MM.1S (cell line): ENCODE measurements at regions not wholly inside any gene's neighbourhood (a gene's known extent, or its start where the extent isn't known, plus 50 kb on each side); places are given as distances from the start of the nearest gene placed in this dataset.

Experiments
- DNase-seq: peaks from one replicate; pipeline ENCODE4 v3.0.0-alpha.2; 2015
- H2AFZ ChIP-seq: fragments of 300-600 bp; sonication (generic); 2 replicates; pipeline ENCODE4 v1.6.0; 2016; ENCODE audit warnings: antibody characterized with exemption, low read length
- H3F3A ChIP-seq: fragments of 300-600 bp; sonication (generic); 2 replicates; pipeline ENCODE4 v1.6.1; 2016; ENCODE audit warnings: mild to moderate bottlenecking, antibody characterized with exemption, low read length, moderate library complexity, mixed read lengths; ENCODE audit not compliant: insufficient read depth
- H3K27ac ChIP-seq: fragments of 300-600 bp; sonication (generic); 2 replicates; pipeline ENCODE4 v1.5.1; 2016; ENCODE audit warnings: mild to moderate bottlenecking, low read length
- H3K27me3 ChIP-seq: fragments of 300-600 bp; sonication (generic); replicated peaks from 2 replicates; pipeline ENCODE4 v1.6.0; 2016; ENCODE audit warnings: low read length; ENCODE audit not compliant: insufficient read depth
- H3K36me3 ChIP-seq: fragments of 300-600 bp; sonication (generic); replicated peaks from 2 replicates; pipeline ENCODE4 v1.6.1; 2016; ENCODE audit warnings: mild to moderate bottlenecking, low read length, mixed read lengths; ENCODE audit not compliant: insufficient read depth
- H3K4me1 ChIP-seq: fragments of 300-600 bp; sonication (generic); 2 replicates; pipeline ENCODE4 v1.6.1; 2016; ENCODE audit warnings: low read length, mixed read lengths
- H3K4me2 ChIP-seq: fragments of 300-600 bp; sonication (generic); 2 replicates; pipeline ENCODE4 v1.6.0; 2016; ENCODE audit warnings: low read depth, low read length
- H3K4me3 ChIP-seq: fragments of 300-600 bp; sonication (generic); 2 replicates; pipeline ENCODE4 v1.5.1; 2016; ENCODE audit warnings: low read length, mixed read lengths
- H3K79me2 ChIP-seq: fragments of 300-600 bp; sonication (generic); 2 replicates; pipeline ENCODE4 v1.6.1; 2016; ENCODE audit warnings: mixed run types, low read length, mixed read lengths
- H3K9ac ChIP-seq: fragments of 300-600 bp; sonication (generic); 2 replicates; pipeline ENCODE4 v1.6.1; 2016; ENCODE audit warnings: low read length, mixed read lengths
- H3K9me2 ChIP-seq: fragments of 300-600 bp; sonication (generic); replicated peaks from 2 replicates; pipeline ENCODE4 v1.6.1; 2016; ENCODE audit warnings: mild to moderate bottlenecking, low read length, mixed read lengths; ENCODE audit not compliant: insufficient read depth
- H3K9me3 ChIP-seq: fragments of 300-600 bp; sonication (generic); replicated peaks from 2 replicates; pipeline ENCODE4 v1.6.1; 2016; ENCODE audit warnings: mild to moderate bottlenecking, low read length, mixed read lengths; ENCODE audit not compliant: insufficient read depth
- H4K20me1 ChIP-seq: fragments of 300-600 bp; sonication (generic); 2 replicates; pipeline ENCODE4 v1.6.1; 2016; ENCODE audit warnings: mild to moderate bottlenecking, low read length, moderate library complexity, mixed read lengths; ENCODE audit not compliant: insufficient read depth
- EZH2 ChIP-seq: fragments of 300-600 bp; sonication (generic); optimal IDR thresholded peaks from 2 replicates; pipeline ENCODE3; 2017; ENCODE audit warnings: low read depth, mild to moderate bottlenecking, antibody characterized with exemption, low read length, mixed read lengths
- EZH2phosphoT487 ChIP-seq: fragments of 300-600 bp; sonication (generic); IDR thresholded peaks from 2 replicates; pipeline ENCODE4 v1.6.1; 2018; ENCODE audit warnings: antibody characterized with exemption, low read length
- TF ChIP-seq, protein P1 (sequence below): fragments of 300-600 bp; sonication (generic); IDR thresholded peaks from 2 replicates; pipeline ENCODE4 v1.5.1; 2016; ENCODE audit warnings: antibody characterized with exemption, low read length, mixed read lengths

GRCh38 chr6:138719744-138720143 is 53.8 kb upstream of the CCDC28A start:
- Histone ChIP-seq H3K36me3 (no peaks in the 10 kb centered on the region), H3K27me3 (no peaks in the 10 kb centered on the region), H3K4me3 (no peak overlapping the region), H3K9ac (no peak overlapping the region), H4K20me1 (no peaks in the 10 kb centered on the region), H3K27ac (no peak overlapping the region), H2AFZ (no peak overlapping the region), H3K4me1 (no peaks in the 10 kb centered on the region), H3F3A (no peaks in the 10 kb centered on the region), H3K9me3 (no peaks in the 10 kb centered on the region), H3K9me2 (no peaks in the 10 kb centered on the region), H3K4me2 (no peak overlapping the region), H3K79me2 (no peaks in the 10 kb centered on the region)
- no peak for DNase-seq
- TF ChIP-seq, protein P1, sequence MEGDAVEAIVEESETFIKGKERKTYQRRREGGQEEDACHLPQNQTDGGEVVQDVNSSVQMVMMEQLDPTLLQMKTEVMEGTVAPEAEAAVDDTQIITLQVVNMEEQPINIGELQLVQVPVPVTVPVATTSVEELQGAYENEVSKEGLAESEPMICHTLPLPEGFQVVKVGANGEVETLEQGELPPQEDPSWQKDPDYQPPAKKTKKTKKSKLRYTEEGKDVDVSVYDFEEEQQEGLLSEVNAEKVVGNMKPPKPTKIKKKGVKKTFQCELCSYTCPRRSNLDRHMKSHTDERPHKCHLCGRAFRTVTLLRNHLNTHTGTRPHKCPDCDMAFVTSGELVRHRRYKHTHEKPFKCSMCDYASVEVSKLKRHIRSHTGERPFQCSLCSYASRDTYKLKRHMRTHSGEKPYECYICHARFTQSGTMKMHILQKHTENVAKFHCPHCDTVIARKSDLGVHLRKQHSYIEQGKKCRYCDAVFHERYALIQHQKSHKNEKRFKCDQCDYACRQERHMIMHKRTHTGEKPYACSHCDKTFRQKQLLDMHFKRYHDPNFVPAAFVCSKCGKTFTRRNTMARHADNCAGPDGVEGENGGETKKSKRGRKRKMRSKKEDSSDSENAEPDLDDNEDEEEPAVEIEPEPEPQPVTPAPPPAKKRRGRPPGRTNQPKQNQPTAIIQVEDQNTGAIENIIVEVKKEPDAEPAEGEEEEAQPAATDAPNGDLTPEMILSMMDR: no peak
- TF ChIP-seq EZH2 (no peak), EZH2phosphoT487 (no peak)

DNA sequence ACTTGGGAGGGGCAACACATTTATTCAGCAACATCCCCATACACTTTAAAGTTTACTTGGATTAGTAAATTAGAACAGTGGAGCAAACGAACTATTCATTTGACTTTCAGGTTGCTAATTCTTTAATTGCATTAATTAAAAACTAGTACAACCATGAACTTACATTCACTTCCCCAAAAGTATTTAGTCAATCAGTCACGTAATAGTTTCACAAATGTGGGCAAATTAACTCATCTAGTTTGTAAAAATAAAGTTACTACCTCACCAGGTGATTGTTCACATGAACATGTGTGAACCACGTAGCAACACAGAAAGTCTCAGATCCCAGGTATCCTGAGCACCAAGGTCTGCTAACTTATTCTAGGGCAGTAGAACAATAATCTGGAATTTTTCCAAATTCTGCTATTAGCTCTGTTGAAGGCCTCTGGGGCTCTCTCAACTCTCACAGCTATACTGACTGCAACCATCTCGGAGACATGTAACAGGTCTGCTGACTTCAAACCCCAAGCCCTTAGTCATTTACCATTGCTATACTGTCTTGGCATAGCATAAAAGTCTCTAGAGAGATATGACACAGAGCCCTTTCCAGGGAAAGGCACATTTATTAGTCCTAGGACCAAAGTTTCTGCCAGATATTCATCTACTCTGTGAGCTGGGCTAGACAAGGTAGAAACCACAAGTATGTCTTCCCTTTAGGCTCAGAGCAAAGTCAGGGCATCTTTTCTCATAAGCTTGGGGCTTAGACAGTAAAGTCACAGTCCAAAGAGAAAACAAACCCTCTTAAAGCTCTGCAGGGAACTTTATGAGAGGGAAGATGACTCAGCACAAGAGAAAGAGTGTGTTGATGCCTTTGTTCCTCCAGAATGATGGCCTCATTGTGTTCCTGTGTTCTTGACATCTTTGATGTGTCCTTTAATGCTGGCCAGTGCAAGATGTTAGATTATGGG is 50.9 kb upstream of the CCDC28A start:
- Histone ChIP-seq H3K36me3 (no peaks in the 10 kb centered on the region), H3K4me1 (no peaks in the 10 kb centered on the region), H3K27me3 (no peaks in the 10 kb centered on the region), H3K4me3 (no peak overlapping the region), H3F3A (no peaks in the 10 kb centered on the region), H3K27ac (no peak overlapping the region), H3K9ac (no peak overlapping the region), H3K4me2 (no peak overlapping the region), H3K9me2 (no peaks in the 10 kb centered on the region), H2AFZ (no peak overlapping the region), H3K79me2 (no peaks in the 10 kb centered on the region), H4K20me1 (no peaks in the 10 kb centered on the region), H3K9me3 (no peaks in the 10 kb centered on the region)
- DNase-seq: no peak
- TF ChIP-seq EZH2 (no peak), EZH2phosphoT487 (no peak)
- TF ChIP-seq, protein P1: no peak
